Neural cell (in vitro differentiated cells): ENCODE measurements at regions not wholly inside any gene's neighbourhood (a gene's known extent, or its start where the extent isn't known, plus 50 kb on each side); places are given as distances from the start of the nearest gene placed in this dataset.
A peak's percentile ranks its signal among the peaks of the same experiment; 100 is the strongest.

Experiments
- H2AFZ ChIP-seq: fragments of 200-600, 300-800 bp; sonication (generic), shearing (Covaris generic); 2 replicates; pipeline ENCODE4 v1.6.0; 2014; ENCODE audit warnings: low read depth, mild to moderate bottlenecking, antibody characterized with exemption, low read length, moderate library complexity
- H3F3A ChIP-seq: fragments of 200-600 bp; shearing (Covaris generic); 2 replicates; pipeline ENCODE4 v1.6.1; 2016; ENCODE audit warnings: mild to moderate bottlenecking, moderate library complexity, mixed read lengths, antibody characterized with exemption, low read length; ENCODE audit not compliant: insufficient read depth, poor library complexity, severe bottlenecking
- H3K27ac ChIP-seq: fragments of 200-600, 300-800 bp; sonication (generic), shearing (Covaris generic); 2 replicates; pipeline ENCODE4 v1.5.1; 2014; ENCODE audit warnings: mild to moderate bottlenecking, low read length, moderate library complexity
- H3K27me3 ChIP-seq: fragments of 300-800, 200-600 bp; sonication (generic), shearing (Covaris generic); 2 replicates; pipeline ENCODE4 v1.6.0; 2014; ENCODE audit warnings: mild to moderate bottlenecking, low read depth, low read length, moderate library complexity; ENCODE audit not compliant: insufficient read depth
- H3K36me3 ChIP-seq: fragments of 300-800, 200-600 bp; sonication (generic), shearing (Covaris generic); 2 replicates; pipeline ENCODE4 v1.5.1; 2014; ENCODE audit warnings: mild to moderate bottlenecking, antibody characterized with exemption, low read length, moderate library complexity; ENCODE audit not compliant: insufficient read depth
- H3K4me2 ChIP-seq: fragments of 300-800, 200-600 bp; sonication (generic), shearing (Covaris generic); 2 replicates; pipeline ENCODE4 v1.6.0; 2014; ENCODE audit warnings: mild to moderate bottlenecking, low read length
- H3K4me3 ChIP-seq: fragments of 300-800, 200-600 bp; sonication (generic), shearing (Covaris generic); 2 replicates; pipeline ENCODE4 v1.5.1; 2014; ENCODE audit warnings: mild to moderate bottlenecking, low read length, moderate library complexity
- H3K79me2 ChIP-seq: fragments of 200-600 bp; shearing (Covaris generic); replicated peaks from 2 replicates; pipeline ENCODE4 v1.6.0; 2014; ENCODE audit warnings: mild to moderate bottlenecking, low read length, moderate library complexity; ENCODE audit not compliant: insufficient read depth
- H3K9ac ChIP-seq: fragments of 300-800, 200-600 bp; sonication (generic), shearing (Covaris generic); 2 replicates; pipeline ENCODE4 v1.6.1; 2016; ENCODE audit warnings: mild to moderate bottlenecking, low read length, mixed read lengths
- H3K9me2 ChIP-seq: fragments of 200-600 bp; shearing (Covaris generic); 2 replicates; pipeline ENCODE4 v1.6.1; 2016; ENCODE audit warnings: mild to moderate bottlenecking, low read length, mixed read lengths; ENCODE audit not compliant: insufficient read depth
- H3K9me3 ChIP-seq: fragments of 200-600, 300-800 bp; sonication (generic), shearing (Covaris generic); 2 replicates; pipeline ENCODE4 v1.6.1; 2016; ENCODE audit warnings: mild to moderate bottlenecking, mixed run types, low read length, moderate library complexity, mixed read lengths
- H4K20me1 ChIP-seq: fragments of 200-600 bp; shearing (Covaris generic); 2 replicates; pipeline ENCODE4 v1.6.1; 2016; ENCODE audit warnings: mild to moderate bottlenecking, mixed run types; ENCODE audit not compliant: insufficient read depth
- CTCF ChIP-seq: fragments of 450-650 bp; IDR thresholded peaks from 2 replicates; pipeline ENCODE4 v1.5.1; 2014; ENCODE audit warnings: antibody characterized with exemption, mild to moderate bottlenecking, moderate library complexity; ENCODE audit not compliant: poor library complexity, severe bottlenecking
- EP300 ChIP-seq: fragments of 450-650 bp; conservative IDR thresholded peaks from 2 replicates; pipeline ENCODE4 v1.6.1; 2014; ENCODE audit warnings: antibody characterized with exemption, mild to moderate bottlenecking, moderate library complexity; ENCODE audit not compliant: poor library complexity, severe bottlenecking
- EZH2 ChIP-seq: fragments of 200-600, 300-800 bp; shearing (Covaris generic), sonication (generic); IDR thresholded peaks from 2 replicates; pipeline ENCODE4 v1.6.1; 2014; ENCODE audit warnings: antibody characterized with exemption, low read length, borderline replicate concordance, mild to moderate bottlenecking; ENCODE audit not compliant: insufficient read depth, poor library complexity, severe bottlenecking
- MXI1 ChIP-seq: fragments of 450-650 bp; conservative IDR thresholded peaks from 2 replicates; pipeline ENCODE4 v1.6.1; 2014; ENCODE audit warnings: antibody characterized with exemption, mild to moderate bottlenecking; ENCODE audit not compliant: poor library complexity, severe bottlenecking
- POLR2AphosphoS5 ChIP-seq: IDR thresholded peaks from 2 replicates; pipeline ENCODE4 v1.6.1; 2012
- RAD21 ChIP-seq: fragments of 450-650 bp; conservative IDR thresholded peaks from 2 replicates; pipeline ENCODE4 v1.6.1; 2014; ENCODE audit warnings: antibody characterized with exemption, mild to moderate bottlenecking, moderate library complexity
- REST ChIP-seq: IDR thresholded peaks from 2 replicates; pipeline ENCODE4 v1.6.1; 2012; ENCODE audit warnings: borderline replicate concordance
- SMC3 ChIP-seq: fragments of 450-650 bp; conservative IDR thresholded peaks from 2 replicates; pipeline ENCODE4 v1.6.1; 2014; ENCODE audit warnings: antibody characterized with exemption, mild to moderate bottlenecking, moderate library complexity; ENCODE audit not compliant: poor library complexity
- TAF1 ChIP-seq: IDR thresholded peaks from 2 replicates; pipeline ENCODE4 v1.6.1; 2012; ENCODE audit warnings: low read depth

GRCh38 chr7:131690441-131690840 lies 134.0 kb upstream of the PODXL start (continued):
- no peak for TF ChIP-seq RAD21

DNA sequence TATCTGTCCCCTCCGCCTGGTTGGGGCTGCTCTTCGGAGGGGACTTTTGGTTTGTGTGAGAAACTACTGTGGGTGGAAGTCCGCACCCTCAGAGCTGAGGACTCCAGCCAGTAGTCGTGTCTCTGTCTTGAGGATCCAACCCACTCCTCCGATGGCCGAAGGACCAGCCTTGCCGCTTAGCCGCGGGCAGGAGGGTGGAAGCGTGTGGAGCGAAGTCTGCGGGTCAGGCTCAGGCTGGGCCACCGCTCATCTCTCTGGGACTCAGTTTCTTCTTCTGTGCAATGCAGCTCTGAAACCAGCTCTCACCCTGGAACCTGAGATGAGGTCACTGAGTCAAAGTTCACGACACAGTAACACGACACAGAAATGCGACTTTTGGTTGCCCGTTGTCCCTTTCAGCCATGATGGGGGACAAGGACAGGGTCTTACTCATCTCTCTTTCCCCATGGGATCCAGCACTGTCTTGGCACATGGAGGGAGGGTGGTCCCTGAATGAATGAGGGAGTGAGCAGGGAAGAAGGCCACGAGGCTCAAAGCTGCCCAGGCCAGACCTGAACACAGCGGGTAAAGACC lies 133.3 kb upstream of the PODXL start:
- Histone ChIP-seq H3K79me2 (no peaks in the 10 kb centered on the region), H3F3A (no peaks in the 10 kb centered on the region), H3K9me2 (no peaks in the 10 kb centered on the region), H2AFZ (no peak overlapping the region), H4K20me1 (no peaks in the 10 kb centered on the region), H3K4me2 (no peak overlapping the region), H3K9me3 (no peaks in the 10 kb centered on the region), H3K4me3 (no peak overlapping the region), H3K27me3 (no peaks in the 10 kb centered on the region), H3K36me3 (no peaks in the 10 kb centered on the region), H3K27ac (no peak overlapping the region), H3K9ac (no peak overlapping the region)
- TF ChIP-seq RAD21 = no peak
- no peak for TF ChIP-seq REST
- no peak for TF ChIP-seq EZH2
- TF ChIP-seq SMC3 = no peak
- no peak for TF ChIP-seq TAF1
- TF ChIP-seq CTCF = no peak
- no peak for TF ChIP-seq MXI1
- TF ChIP-seq EP300 = no peak
- no peak for TF ChIP-seq POLR2AphosphoS5

GRCh38 chr7:131688738-131689661 lies 132.6 kb upstream of the PODXL start:
- Histone ChIP-seq H3K4me3 (no peak overlapping the region), H3K4me2 (no peak overlapping the region), H3K79me2 (no peaks in the 10 kb centered on the region), H3K36me3 (no peaks in the 10 kb centered on the region), H3F3A (no peaks in the 10 kb centered on the region), H4K20me1 (no peaks in the 10 kb centered on the region), H3K27ac (no peak overlapping the region), H3K27me3 (no peaks in the 10 kb centered on the region), H3K9me3 (no peaks in the 10 kb centered on the region), H2AFZ (no peak overlapping the region), H3K9ac (no peak overlapping the region), H3K9me2 (no peaks in the 10 kb centered on the region)
- peak; percentile 96 for TF ChIP-seq SMC3
- no peak for TF ChIP-seq EZH2
- no peak for TF ChIP-seq REST
- peak; percentile 97 for TF ChIP-seq CTCF
- no peak for TF ChIP-seq MXI1
- peak; percentile 99 for TF ChIP-seq RAD21
